ENCODE measurements at regions not wholly inside any gene's neighbourhood (a gene's known extent, or its start where the extent isn't known, plus 50 kb on each side); places are given as distances from the start of the nearest gene placed in this dataset.

DNA sequence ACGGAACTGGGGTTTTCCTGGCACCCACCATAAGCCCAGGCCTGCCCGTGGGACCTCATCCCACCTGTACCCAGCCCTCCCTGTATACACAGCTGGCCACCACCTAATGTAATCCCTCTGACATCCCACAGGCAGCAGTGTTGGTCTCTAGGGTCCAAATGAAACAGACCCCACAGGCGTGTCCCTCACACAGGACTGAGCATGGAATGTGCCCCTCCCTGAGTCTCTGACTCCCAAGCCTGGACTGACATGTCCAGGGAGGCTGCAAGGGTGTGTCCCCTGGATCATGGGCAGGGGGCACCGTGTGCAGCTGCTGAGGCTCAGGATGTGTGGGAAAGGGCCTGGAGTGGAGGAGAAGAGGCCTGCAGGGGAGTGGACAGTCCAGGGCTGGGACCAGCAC is 50.6 kb upstream of the PPARA start (continued):
- TF ChIP-seq, protein P1, sequence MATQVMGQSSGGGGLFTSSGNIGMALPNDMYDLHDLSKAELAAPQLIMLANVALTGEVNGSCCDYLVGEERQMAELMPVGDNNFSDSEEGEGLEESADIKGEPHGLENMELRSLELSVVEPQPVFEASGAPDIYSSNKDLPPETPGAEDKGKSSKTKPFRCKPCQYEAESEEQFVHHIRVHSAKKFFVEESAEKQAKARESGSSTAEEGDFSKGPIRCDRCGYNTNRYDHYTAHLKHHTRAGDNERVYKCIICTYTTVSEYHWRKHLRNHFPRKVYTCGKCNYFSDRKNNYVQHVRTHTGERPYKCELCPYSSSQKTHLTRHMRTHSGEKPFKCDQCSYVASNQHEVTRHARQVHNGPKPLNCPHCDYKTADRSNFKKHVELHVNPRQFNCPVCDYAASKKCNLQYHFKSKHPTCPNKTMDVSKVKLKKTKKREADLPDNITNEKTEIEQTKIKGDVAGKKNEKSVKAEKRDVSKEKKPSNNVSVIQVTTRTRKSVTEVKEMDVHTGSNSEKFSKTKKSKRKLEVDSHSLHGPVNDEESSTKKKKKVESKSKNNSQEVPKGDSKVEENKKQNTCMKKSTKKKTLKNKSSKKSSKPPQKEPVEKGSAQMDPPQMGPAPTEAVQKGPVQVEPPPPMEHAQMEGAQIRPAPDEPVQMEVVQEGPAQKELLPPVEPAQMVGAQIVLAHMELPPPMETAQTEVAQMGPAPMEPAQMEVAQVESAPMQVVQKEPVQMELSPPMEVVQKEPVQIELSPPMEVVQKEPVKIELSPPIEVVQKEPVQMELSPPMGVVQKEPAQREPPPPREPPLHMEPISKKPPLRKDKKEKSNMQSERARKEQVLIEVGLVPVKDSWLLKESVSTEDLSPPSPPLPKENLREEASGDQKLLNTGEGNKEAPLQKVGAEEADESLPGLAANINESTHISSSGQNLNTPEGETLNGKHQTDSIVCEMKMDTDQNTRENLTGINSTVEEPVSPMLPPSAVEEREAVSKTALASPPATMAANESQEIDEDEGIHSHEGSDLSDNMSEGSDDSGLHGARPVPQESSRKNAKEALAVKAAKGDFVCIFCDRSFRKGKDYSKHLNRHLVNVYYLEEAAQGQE (IDR thresholded peaks at IDR 0.05; ENCODE audit: unreplicated experiment), result no peak
- TF ChIP-seq ZNF114 (CRISPR knock-in tag; IDR thresholded peaks at IDR 0.05) (no peak), NANOG (IDR thresholded peaks at IDR 0.05; ENCODE audit: borderline replicate concordance) (no peak), STAT1 (IDR thresholded peaks at IDR 0.05; ENCODE audit: unreplicated experiment) (no peak), ZNF331 (CRISPR knock-in tag; IDR thresholded peaks at IDR 0.05; ENCODE audit: low read depth) (no peak), JUNB (IDR thresholded peaks at IDR 0.05; ENCODE audit: unreplicated experiment) (no peak)
- TF ChIP-seq, protein P2, sequence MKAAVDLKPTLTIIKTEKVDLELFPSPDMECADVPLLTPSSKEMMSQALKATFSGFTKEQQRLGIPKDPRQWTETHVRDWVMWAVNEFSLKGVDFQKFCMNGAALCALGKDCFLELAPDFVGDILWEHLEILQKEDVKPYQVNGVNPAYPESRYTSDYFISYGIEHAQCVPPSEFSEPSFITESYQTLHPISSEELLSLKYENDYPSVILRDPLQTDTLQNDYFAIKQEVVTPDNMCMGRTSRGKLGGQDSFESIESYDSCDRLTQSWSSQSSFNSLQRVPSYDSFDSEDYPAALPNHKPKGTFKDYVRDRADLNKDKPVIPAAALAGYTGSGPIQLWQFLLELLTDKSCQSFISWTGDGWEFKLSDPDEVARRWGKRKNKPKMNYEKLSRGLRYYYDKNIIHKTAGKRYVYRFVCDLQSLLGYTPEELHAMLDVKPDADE (IDR thresholded peaks at IDR 0.05), result no peak
- TF ChIP-seq, protein P3, sequence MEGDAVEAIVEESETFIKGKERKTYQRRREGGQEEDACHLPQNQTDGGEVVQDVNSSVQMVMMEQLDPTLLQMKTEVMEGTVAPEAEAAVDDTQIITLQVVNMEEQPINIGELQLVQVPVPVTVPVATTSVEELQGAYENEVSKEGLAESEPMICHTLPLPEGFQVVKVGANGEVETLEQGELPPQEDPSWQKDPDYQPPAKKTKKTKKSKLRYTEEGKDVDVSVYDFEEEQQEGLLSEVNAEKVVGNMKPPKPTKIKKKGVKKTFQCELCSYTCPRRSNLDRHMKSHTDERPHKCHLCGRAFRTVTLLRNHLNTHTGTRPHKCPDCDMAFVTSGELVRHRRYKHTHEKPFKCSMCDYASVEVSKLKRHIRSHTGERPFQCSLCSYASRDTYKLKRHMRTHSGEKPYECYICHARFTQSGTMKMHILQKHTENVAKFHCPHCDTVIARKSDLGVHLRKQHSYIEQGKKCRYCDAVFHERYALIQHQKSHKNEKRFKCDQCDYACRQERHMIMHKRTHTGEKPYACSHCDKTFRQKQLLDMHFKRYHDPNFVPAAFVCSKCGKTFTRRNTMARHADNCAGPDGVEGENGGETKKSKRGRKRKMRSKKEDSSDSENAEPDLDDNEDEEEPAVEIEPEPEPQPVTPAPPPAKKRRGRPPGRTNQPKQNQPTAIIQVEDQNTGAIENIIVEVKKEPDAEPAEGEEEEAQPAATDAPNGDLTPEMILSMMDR (conservative IDR thresholded peaks at IDR 0.05; ENCODE audit: low read depth in 2 of 2), result no peak

DNA sequence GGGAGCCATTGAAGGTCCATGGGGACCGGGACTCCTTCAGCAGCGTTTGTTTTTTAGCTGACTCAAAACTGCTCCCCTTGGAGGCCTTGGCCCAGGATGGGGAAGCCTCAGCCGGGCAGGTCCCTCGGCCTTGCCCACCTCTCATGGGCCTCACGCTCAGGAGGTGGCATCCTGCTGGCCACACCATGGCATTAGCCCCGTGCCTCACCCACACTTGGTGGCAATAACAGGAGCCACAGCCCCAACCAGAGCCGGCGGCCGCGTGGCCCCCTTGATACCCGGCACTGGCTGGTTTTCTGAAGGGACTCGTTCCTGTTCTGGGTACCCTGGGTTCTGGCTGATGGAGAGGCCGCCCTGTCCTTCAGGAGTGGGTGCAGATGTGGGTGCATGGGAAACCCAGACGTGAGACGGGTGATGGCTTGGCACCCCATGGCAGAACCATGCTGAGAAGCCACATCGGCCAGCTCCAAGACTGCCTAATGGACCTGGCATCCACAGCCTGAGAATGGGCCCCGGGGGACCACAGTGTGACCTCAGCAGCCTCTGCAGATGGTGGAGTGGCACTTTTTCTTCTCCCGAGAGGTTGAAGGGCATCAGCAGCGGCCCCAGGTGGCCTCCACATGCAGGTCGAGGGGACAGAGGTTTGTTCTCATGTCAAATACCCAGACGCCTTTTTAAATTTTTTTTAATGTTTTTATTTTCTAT is 49.8 kb upstream of the PPARA start:
- Histone ChIP-seq H3K4me1 (ENCODE audit: insufficient read depth) (no peaks in the 10 kb centered on the region), H3K79me2 (replicated peaks; ENCODE audit: insufficient read depth) (no peaks in the 10 kb centered on the region), H3F3A (replicated peaks; ENCODE audit: low read depth) (no peaks in the 10 kb centered on the region), H3K4me3 (no peak overlapping the region), H3K4me2 (no peak overlapping the region), H3K27me3 (ENCODE audit: insufficient read depth) (no peaks in the 10 kb centered on the region), H4K20me1 (replicated peaks; ENCODE audit: insufficient read depth) (no peaks in the 10 kb centered on the region), H3K27ac (ENCODE audit: low read depth) (no peak overlapping the region), H2AFZ (no peak overlapping the region), H3K9me2 (ENCODE audit: insufficient read depth) (no peaks in the 10 kb centered on the region), H3K36me3 (ENCODE audit: insufficient read depth) (no peaks in the 10 kb centered on the region)
- H3K9me3 Mint-ChIP-seq, result no peaks in the 10 kb centered on the region
- DNase-seq (ENCODE audit: low spot score) (no peak), ATAC-seq (no peak)
- no peak overlapping the region for H3K27ac Mint-ChIP-seq
- no peak overlapping the region for H3K4me3 Mint-ChIP-seq
- no peaks in the 10 kb centered on the region for H3K4me1 Mint-ChIP-seq
- H3K36me3 Mint-ChIP-seq (ENCODE audit: low read depth), result no peaks in the 10 kb centered on the region
- no peaks in the 10 kb centered on the region for H3K27me3 Mint-ChIP-seq (ENCODE audit: insufficient read depth, low read depth, poor library complexity)
- TF ChIP-seq ZNF331 (CRISPR knock-in tag; IDR thresholded peaks at IDR 0.05; ENCODE audit: low read depth) (no peak), NANOG (IDR thresholded peaks at IDR 0.05; ENCODE audit: borderline replicate concordance) (no peak), JUNB (IDR thresholded peaks at IDR 0.05; ENCODE audit: unreplicated experiment) (no peak), ZNF114 (CRISPR knock-in tag; IDR thresholded peaks at IDR 0.05) (no peak), CREB1 (CRISPR knock-in tag; IDR thresholded peaks at IDR 0.05; ENCODE audit: low read depth) (no peak)
- TF ChIP-seq, protein P1 (IDR thresholded peaks at IDR 0.05; ENCODE audit: unreplicated experiment), result no peak
- TF ChIP-seq, protein P3 (conservative IDR thresholded peaks at IDR 0.05; ENCODE audit: low read depth in 2 of 2), result no peak
- TF ChIP-seq, protein P2 (IDR thresholded peaks at IDR 0.05), result no peak

Data from GM23338 (cell line).